Heart right ventricle (tissue), 16 donors: ENCODE measurements at regions not wholly inside any gene's neighbourhood (a gene's known extent, or its start where the extent isn't known, plus 50 kb on each side); places are given as distances from the start of the nearest gene placed in this dataset.
"Not testable (repeated sequence)": the region's sequence is repeated elsewhere in the genome, so short reads cannot be mapped to it uniquely, and the experiment has no call there.

ENCODE experiments used
- ATAC-seq, 8 donors: fragments of 200-7000 bp; cut with Tn5 transposase; one replicate each; pipeline ENCODE4 v1.9.1; 2020; ENCODE audit warnings: mild to moderate bottlenecking in 8 of 8, moderate library complexity in 8 of 8, moderate number of reproducible peaks in 1 of 8
- DNase-seq, 2 donors: peaks; one replicate each; pipeline ENCODE4 v3.0.0-alpha.2; 2020
- H3K27ac ChIP-seq, 10 donors: fragments of 200-600 bp; sonication (generic) in 2 of 10; one replicate each; pipeline versions ENCODE4 v1.5.0 to v1.8.0; 2020 to 2022; ENCODE audit warnings: mild to moderate bottlenecking in 3 of 10
- H3K27me3 ChIP-seq, 7 donors: fragments of 200-600 bp; one replicate each; pipeline ENCODE4 v1.8.0; 2021 to 2022; ENCODE audit warnings: mild to moderate bottlenecking in 2 of 7
- H3K36me3 ChIP-seq, 9 donors: fragments of 200-600 bp; sonication (generic) in 1 of 9; one replicate each; pipeline versions ENCODE4 v1.5.0 to v1.8.0; 2020 to 2022; ENCODE audit warnings: mild to moderate bottlenecking in 2 of 9
- H3K4me1 ChIP-seq, 9 donors: fragments of 200-600 bp; sonication (generic) in 1 of 9; one replicate each; pipeline versions ENCODE4 v1.5.0 to v1.8.0; 2020 to 2022; ENCODE audit warnings: mild to moderate bottlenecking in 4 of 9
- H3K4me3 ChIP-seq, 10 donors: fragments of 200-600 bp; sonication (generic) in 2 of 10; one replicate each; pipeline versions ENCODE4 v1.5.0 to v1.8.0; 2020 to 2022; ENCODE audit warnings: mild to moderate bottlenecking in 7 of 10, moderate library complexity in 2 of 10
- H3K9me3 ChIP-seq, 11 donors: fragments of 200-600 bp in 10 of 11; sonication (generic) in 2 of 11; one replicate each; pipeline versions ENCODE4 v1.5.0 to v1.8.0; 2013 to 2022; ENCODE audit warnings: mild to moderate bottlenecking in 2 of 11, control low read depth in 1 of 11, moderate library complexity in 1 of 11
- CTCF ChIP-seq, 9 donors: fragments of 200-600 bp; sonication (generic) in 2 of 9; IDR thresholded peaks; one replicate each; pipeline versions ENCODE4 v1.5.0 to v1.8.0; 2021 to 2022; ENCODE audit warnings: antibody characterized with exemption in 9 of 9, mild to moderate bottlenecking in 5 of 9, moderate library complexity in 1 of 9
- WGBS, 2 donors: extraction: QIAGEN DNeasy Blood & Tissue Kit; methylation state at CpG; one replicate each; pipeline ENCODE4 v1.1.7; 2013; ENCODE audit warnings: inconsistent platforms in 1 of 2; 5-methylcytosine and 5-hydroxymethylcytosine counted together
- intact Hi-C, 10 donors: fragments of 100-400 bp; cut with DNase I; formaldehyde crosslinking; loops; one replicate each; pipeline versions ENCODE4 v1.11.1 to v1.14.2; 2022
- donor health status: Arrhythmogenic right ventricular cardiomyopathy.
- donor health status: ischemic (EF 13 %, LVEDD 7.1; RV severe dilation, severe dysfunction).
- donor health status: healthy with polysubstance abuse.
- donor health status: DM: no; HTN: yes; CAD: no.
- donor health status: DM: no; HTN: no; CAD: no.
- donor health status: ischemic (EF 25% LVEDD 6.9; RV normal size, moderate dysfunction).
- donor health status: ischemic (EF 25% LVEDD 5.7; RV mildly dilated, moderate dysfunction).
- donor health status: healthy.
- donor health status: DM: yes; HTN: yes; CAD: no.
- donor health status: Ischemic cardiomyopathy.
- donor health status: ischemic (EF 35%, LVEDD 5.7; RV mildly dilated, moderate dysfunction).
- donor health status: nonischemic (EF 11% LVEDD 7.7; RV severe dilation, severe dysfunction).
- donor health status: DM: yes; HTN: yes; CAD: no.
- donor health status: PGD.
- donor health status: ischemic (EF 29% LVEDD 5.4; RV normal size, mild dysfunction).
- donor health status: nonischemic (EF 23%, LVEDD 6.1; RV moderate dilation, normal function).

DNA sequence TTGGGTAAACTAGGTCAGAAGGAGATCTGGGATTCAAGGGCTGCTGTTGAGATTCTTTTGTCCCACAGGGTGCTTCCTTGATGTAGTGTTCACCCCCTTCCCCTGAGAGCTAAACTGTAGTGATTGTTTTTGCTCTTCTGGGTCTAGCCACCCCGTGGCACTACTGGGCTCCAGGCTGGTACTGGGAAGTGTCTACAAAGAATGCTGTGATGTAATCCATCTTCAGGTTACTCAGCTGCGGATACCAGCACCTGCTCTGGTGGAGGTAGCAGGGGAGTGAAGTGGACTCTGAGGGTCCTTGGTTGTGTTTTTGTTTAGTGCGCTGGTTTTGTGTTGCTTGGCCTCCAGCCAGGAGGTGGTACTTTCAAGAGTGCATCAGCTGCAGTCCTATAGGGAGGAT, 365.5 kb downstream of the ZNF674 start:
- Histone ChIP-seq H3K4me1 (no peaks in the 10 kb centered on the region), H3K27me3 (peaks cover 0 to 22% (median 0%) of the 10 kb centered on the region in 7 donors), H3K9me3 (no peaks in the 10 kb centered on the region), H3K27ac (no peak overlapping the region), H3K4me3 (no peak overlapping the region), H3K36me3 (no peaks in the 10 kb centered on the region)
- intact Hi-C loops = no loop called here
- no peak for TF ChIP-seq CTCF (IDR thresholded peaks at IDR 0.05)
- 75 to 81% methylated on average over 3 of the region's 3 CpGs for WGBS, 2 donors
- DNase-seq (no peak), ATAC-seq (no peak)

DNA sequence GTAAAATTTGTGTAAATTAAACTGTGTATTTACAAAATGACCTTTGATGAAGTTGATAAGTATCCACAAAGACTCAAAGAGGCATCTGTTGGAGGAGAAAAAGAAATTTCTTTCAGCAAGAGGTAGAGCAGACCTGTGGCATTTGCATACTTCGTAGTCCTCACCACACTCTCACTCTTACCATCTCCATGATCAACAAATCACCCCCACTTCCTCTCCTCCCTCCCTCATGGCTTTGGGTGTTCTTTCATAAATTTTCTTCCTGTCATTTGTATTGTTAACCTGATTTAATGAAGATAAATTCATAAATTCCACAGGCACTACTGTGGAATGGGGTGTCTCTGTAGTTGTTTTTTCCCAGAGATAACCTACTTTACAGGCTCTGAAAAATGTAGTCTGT, 366.5 kb downstream of the ZNF674 start:
- no peak for DNase-seq
- no peak for TF ChIP-seq CTCF (IDR thresholded peaks at IDR 0.05)
- H3K36me3 ChIP-seq = no peaks in the 10 kb centered on the region
- H3K27ac ChIP-seq = no peak overlapping the region
- H3K9me3 ChIP-seq = peaks cover 0 to 2% (median 0%) of the 10 kb centered on the region in 11 donors
- peaks cover 0 to 22% (median 0%) of the 10 kb centered on the region in 7 donors for H3K27me3 ChIP-seq
- ATAC-seq = no peak
- no peaks in the 10 kb centered on the region for H3K4me1 ChIP-seq
- H3K4me3 ChIP-seq = no peak overlapping the region
- WGBS, 2 donors = 62 to 69% methylated on average over 1 of the region's 1 CpG
- intact Hi-C loops = no loop called here

DNA sequence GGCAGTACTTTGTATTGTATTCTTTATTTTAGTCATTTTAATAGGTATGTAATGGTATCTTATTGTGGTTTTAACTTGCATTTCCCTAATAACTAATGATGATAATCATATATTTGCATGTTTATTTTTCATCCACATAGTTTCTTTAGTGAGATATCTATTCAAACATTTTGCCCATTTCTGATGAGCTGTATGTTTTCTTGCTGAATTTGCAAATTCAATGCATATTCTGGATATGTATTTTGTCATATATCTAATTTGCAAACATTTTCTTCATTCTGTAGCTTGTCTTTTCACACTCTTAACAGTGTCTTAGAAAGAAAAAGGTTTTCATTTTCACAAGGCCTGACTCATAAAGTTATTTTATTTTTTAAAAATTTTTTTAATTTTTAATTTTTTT, 372.1 kb downstream of the ZNF674 start:
- TF ChIP-seq CTCF (IDR thresholded peaks at IDR 0.05) = no peak
- Histone ChIP-seq H3K4me3 (no peak overlapping the region), H3K27ac (no peak overlapping the region), H3K27me3 (peaks cover 0 to 16% (median 0%) of the 10 kb centered on the region in 7 donors), H3K36me3 (no peaks in the 10 kb centered on the region), H3K9me3 (peaks cover 0 to 9% (median 0%) of the 10 kb centered on the region in 11 donors), H3K4me1 (no peaks in the 10 kb centered on the region)
- DNase-seq = no peak
- intact Hi-C loops = no loop called here
- no peak for ATAC-seq

GRCh38 chrX:46171457-46171856, 373.8 kb downstream of the ZNF674 start:
- WGBS, 2 donors = 91 to 94% methylated on average over 4 of the region's 4 CpGs
- H3K36me3 ChIP-seq, ATAC-seq, intact Hi-C loops, H3K27ac ChIP-seq, H3K4me3 ChIP-seq, H3K9me3 ChIP-seq, DNase-seq, H3K4me1 ChIP-seq: not testable (repeated sequence)
- peaks cover 0 to 12% (median 0%) of the 10 kb centered on the region in 7 donors for H3K27me3 ChIP-seq

- TF ChIP-seq CTCF (IDR thresholded peaks at IDR 0.05) = no peak
- no peaks in the 10 kb centered on the region for H3K4me1 ChIP-seq
- intact Hi-C loops = no loop called here
- H3K9me3 ChIP-seq = peaks cover 0 to 9% (median 0%) of the 10 kb centered on the region in 11 donors
- no peak for DNase-seq
- no peak overlapping the region for H3K27ac ChIP-seq
- H3K27me3 ChIP-seq = peaks cover 0 to 21% (median 0%) of the 10 kb centered on the region in 7 donors
- no peak for ATAC-seq
- H3K36me3 ChIP-seq = no peaks in the 10 kb centered on the region
- H3K4me3 ChIP-seq = no peak overlapping the region
- WGBS, 2 donors = 76 to 84% methylated on average over 3 of the region's 3 CpGs
Observed at GRCh38 chrX:46169808-46170207, 375.4 kb downstream of the ZNF674 start.
